Panc1 (cell line): ENCODE measurements at regions not wholly inside any gene's neighbourhood (a gene's known extent, or its start where the extent isn't known, plus 50 kb on each side); places are given as distances from the start of the nearest gene placed in this dataset.

Experiments
- ATAC-seq: fragments of 200-7000 bp; cut with Tn5 transposase; 2 replicates; pipeline ENCODE4 v1.9.1; 2020; ENCODE audit warnings: mild to moderate bottlenecking, moderate library complexity
- BruUV-seq: library from RNA; stranded (reverse); fragments of 400-500 nt; replicated peaks from 2 replicates; lab custom pipeline; 2021; lab: Mats Ljungman, UMichigan
- CTCF ChIA-PET: fragments of 300-600 bp; sonication (Branson Sonifier 250); formaldehyde crosslinking; loops from one replicate; lab custom pipeline; 2022; ENCODE audit warnings: antibody characterized with exemption; lab: Charles Lee
- POLR2A ChIA-PET: fragments of 300-600 bp; sonication (Branson Sonifier 250); formaldehyde crosslinking; loops from one replicate; lab custom pipeline; 2022; ENCODE audit warnings: antibody characterized with exemption; lab: Charles Lee
- DNase-seq: peaks from one replicate; pipeline ENCODE4 v3.0.0-alpha.2; 2010; ENCODE audit warnings: low read depth, low spot score
- H3K27ac ChIP-seq: 2 replicates; pipeline ENCODE4 v1.5.1; 2011; ENCODE audit warnings: mild to moderate bottlenecking, low read length, inconsistent platforms
- H3K27me3 ChIP-seq: fragments of 200-500 bp; sonication (Bioruptor generic); 2 replicates; pipeline ENCODE4 v1.6.0; 2014; ENCODE audit warnings: low read length, inconsistent platforms; ENCODE audit not compliant: control insufficient read depth, insufficient read depth
- H3K36me3 ChIP-seq: fragments of 200-500 bp; sonication (Bioruptor generic); 2 replicates; pipeline ENCODE4 v1.5.1; 2014; ENCODE audit warnings: inconsistent platforms, mild to moderate bottlenecking, low read length, moderate library complexity; ENCODE audit not compliant: control insufficient read depth, insufficient read depth
- H3K4me1 ChIP-seq: 2 replicates; pipeline ENCODE4 v1.5.1; 2011; ENCODE audit warnings: inconsistent platforms, mild to moderate bottlenecking, low read length, moderate library complexity; ENCODE audit not compliant: control insufficient read depth, insufficient read depth
- H3K4me3 ChIP-seq, 2 experiments: 2 replicates each; pipeline ENCODE4 v1.5.1; 2011 to 2012; ENCODE audit warnings: low read depth in 2 of 2, low read length in 2 of 2, mild to moderate bottlenecking in 2 of 2, inconsistent platforms in 1 of 2, moderate library complexity in 1 of 2
- H3K9me3 ChIP-seq: fragments of 200-500 bp; sonication (Bioruptor generic); 2 replicates; pipeline ENCODE4 v1.5.1; 2014; ENCODE audit warnings: low read depth, mild to moderate bottlenecking, inconsistent platforms, low read length, moderate library complexity; ENCODE audit not compliant: control insufficient read depth, insufficient read depth
- POLR2AphosphoS5 ChIP-seq: IDR thresholded peaks from 2 replicates; pipeline ENCODE4 v1.6.1; 2012; ENCODE audit warnings: mild to moderate bottlenecking, low read depth, low read length, moderate library complexity
- SIN3A ChIP-seq: IDR thresholded peaks from 2 replicates; pipeline ENCODE4 v1.6.1; 2012; ENCODE audit warnings: low read depth, mild to moderate bottlenecking, low read length, moderate library complexity, borderline replicate concordance; ENCODE audit not compliant: insufficient read depth
- TCF7L2 ChIP-seq: IDR thresholded peaks from 2 replicates; pipeline ENCODE4 v1.6.1; 2011; ENCODE audit warnings: mild to moderate bottlenecking, low read depth, low read length, inconsistent platforms
- in situ Hi-C: cut with HindIII; loops from 2 replicates; pipeline ENCODE4 v1.10.0; 2016; ENCODE audit warnings: low sequenced_read_pairs, low pct_unique_long_range_greater_than_20kb
- intact Hi-C: fragments of 100-400 bp; cut with micrococcal nuclease; formaldehyde crosslinking; loops from one replicate; pipeline ENCODE4 v1.10.0; 2022; ENCODE audit not compliant: unreplicated experiment
- TF ChIP-seq, protein P1 (sequence below), 2 experiments: IDR thresholded peaks; 2 replicates each; pipeline ENCODE4 v1.6.1; 2011 to 2012; ENCODE audit warnings: low read depth in 2 of 2, control low read depth in 1 of 2, low read length in 1 of 2, mild to moderate bottlenecking in 1 of 2, moderate library complexity in 1 of 2; ENCODE audit not compliant: insufficient read depth in 1 of 2
- TF ChIP-seq, protein P2 (sequence below): fragments of 450-650 bp; IDR thresholded peaks from 2 replicates; pipeline ENCODE4 v1.5.1; 2017; ENCODE audit warnings: mild to moderate bottlenecking

DNA sequence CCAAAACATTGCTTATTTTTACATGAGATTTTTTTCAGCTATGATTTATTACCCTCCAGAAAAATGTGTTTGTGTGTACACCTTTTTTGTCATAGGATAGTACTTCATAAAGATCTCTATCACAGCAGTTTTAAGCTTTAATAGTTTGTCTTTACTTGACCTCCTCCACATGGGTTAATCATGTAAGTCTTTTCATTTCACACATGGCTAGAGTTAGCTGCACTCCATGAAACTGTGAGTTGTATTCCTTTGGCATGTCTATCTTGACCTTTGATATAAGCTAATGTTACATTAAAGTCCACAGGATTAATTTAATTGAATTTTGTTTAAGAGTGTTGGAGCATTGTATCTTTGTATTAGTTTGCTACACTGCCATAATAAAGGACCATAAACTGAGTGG lies 217.1 kb downstream of the OTOL1 start:
- H3K9me3 ChIP-seq: no peaks in the 10 kb centered on the region
- H3K36me3 ChIP-seq: no peaks in the 10 kb centered on the region
- H3K4me1 ChIP-seq: no peaks in the 10 kb centered on the region
- DNase-seq: no peak
- TF ChIP-seq, protein P1, sequence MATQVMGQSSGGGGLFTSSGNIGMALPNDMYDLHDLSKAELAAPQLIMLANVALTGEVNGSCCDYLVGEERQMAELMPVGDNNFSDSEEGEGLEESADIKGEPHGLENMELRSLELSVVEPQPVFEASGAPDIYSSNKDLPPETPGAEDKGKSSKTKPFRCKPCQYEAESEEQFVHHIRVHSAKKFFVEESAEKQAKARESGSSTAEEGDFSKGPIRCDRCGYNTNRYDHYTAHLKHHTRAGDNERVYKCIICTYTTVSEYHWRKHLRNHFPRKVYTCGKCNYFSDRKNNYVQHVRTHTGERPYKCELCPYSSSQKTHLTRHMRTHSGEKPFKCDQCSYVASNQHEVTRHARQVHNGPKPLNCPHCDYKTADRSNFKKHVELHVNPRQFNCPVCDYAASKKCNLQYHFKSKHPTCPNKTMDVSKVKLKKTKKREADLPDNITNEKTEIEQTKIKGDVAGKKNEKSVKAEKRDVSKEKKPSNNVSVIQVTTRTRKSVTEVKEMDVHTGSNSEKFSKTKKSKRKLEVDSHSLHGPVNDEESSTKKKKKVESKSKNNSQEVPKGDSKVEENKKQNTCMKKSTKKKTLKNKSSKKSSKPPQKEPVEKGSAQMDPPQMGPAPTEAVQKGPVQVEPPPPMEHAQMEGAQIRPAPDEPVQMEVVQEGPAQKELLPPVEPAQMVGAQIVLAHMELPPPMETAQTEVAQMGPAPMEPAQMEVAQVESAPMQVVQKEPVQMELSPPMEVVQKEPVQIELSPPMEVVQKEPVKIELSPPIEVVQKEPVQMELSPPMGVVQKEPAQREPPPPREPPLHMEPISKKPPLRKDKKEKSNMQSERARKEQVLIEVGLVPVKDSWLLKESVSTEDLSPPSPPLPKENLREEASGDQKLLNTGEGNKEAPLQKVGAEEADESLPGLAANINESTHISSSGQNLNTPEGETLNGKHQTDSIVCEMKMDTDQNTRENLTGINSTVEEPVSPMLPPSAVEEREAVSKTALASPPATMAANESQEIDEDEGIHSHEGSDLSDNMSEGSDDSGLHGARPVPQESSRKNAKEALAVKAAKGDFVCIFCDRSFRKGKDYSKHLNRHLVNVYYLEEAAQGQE (IDR thresholded peaks at IDR 0.05; ENCODE audit: insufficient read depth in 1 of 2, low read depth in 2 of 2, low read length in 1 of 2): no peak
- TF ChIP-seq SIN3A (no peak), POLR2AphosphoS5 (no peak), TCF7L2 (no peak)
- TF ChIP-seq, protein P2, sequence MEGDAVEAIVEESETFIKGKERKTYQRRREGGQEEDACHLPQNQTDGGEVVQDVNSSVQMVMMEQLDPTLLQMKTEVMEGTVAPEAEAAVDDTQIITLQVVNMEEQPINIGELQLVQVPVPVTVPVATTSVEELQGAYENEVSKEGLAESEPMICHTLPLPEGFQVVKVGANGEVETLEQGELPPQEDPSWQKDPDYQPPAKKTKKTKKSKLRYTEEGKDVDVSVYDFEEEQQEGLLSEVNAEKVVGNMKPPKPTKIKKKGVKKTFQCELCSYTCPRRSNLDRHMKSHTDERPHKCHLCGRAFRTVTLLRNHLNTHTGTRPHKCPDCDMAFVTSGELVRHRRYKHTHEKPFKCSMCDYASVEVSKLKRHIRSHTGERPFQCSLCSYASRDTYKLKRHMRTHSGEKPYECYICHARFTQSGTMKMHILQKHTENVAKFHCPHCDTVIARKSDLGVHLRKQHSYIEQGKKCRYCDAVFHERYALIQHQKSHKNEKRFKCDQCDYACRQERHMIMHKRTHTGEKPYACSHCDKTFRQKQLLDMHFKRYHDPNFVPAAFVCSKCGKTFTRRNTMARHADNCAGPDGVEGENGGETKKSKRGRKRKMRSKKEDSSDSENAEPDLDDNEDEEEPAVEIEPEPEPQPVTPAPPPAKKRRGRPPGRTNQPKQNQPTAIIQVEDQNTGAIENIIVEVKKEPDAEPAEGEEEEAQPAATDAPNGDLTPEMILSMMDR: no peak
- H3K4me3 ChIP-seq: no peak overlapping the region
- H3K27ac ChIP-seq: no peak overlapping the region
- BruUV-seq: no TSS peak
- CTCF ChIA-PET: no interaction called here
- POLR2A ChIA-PET: no interaction called here
- intact Hi-C loops (no loop called here), in situ Hi-C loops (no loop called here)
- no peak for ATAC-seq
- H3K27me3 ChIP-seq: no peaks in the 10 kb centered on the region

DNA sequence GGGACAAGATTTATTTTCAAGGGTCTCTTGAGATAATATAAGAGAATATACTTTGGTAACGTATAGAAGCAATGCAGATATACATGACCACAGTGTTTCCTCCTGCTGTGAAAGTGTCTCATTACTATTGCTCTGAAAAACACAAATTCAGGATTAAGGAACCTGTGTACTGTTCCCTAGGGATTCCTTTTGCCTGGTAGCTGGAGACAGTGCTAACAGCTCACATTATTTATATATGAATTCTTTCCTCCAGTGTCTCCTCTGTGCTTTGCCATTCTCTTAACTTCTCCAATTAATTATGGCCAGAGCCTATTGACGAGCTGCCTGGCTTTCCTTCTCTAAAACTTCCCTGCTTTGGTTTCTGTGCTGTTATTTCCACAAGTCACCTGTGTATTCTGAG lies 235.4 kb downstream of the OTOL1 start:
- ChIA-PET CTCF (no interaction called here), POLR2A (no interaction called here)
- intact Hi-C loops (no loop called here), in situ Hi-C loops (no loop called here)
- Histone ChIP-seq H3K27ac (no peak overlapping the region), H3K27me3 (no peaks in the 10 kb centered on the region), H3K36me3 (no peaks in the 10 kb centered on the region), H3K4me3 (no peak overlapping the region), H3K4me1 (no peaks in the 10 kb centered on the region), H3K9me3 (no peaks in the 10 kb centered on the region)
- ATAC-seq (no peak), DNase-seq (no peak)
- BruUV-seq: no TSS peak
- no peak for TF ChIP-seq SIN3A
- TF ChIP-seq, protein P2: no peak
- no peak for TF ChIP-seq TCF7L2
- TF ChIP-seq, protein P1 (IDR thresholded peaks at IDR 0.05; ENCODE audit: insufficient read depth in 1 of 2, low read depth in 2 of 2, low read length in 1 of 2): no peak
- no peak for TF ChIP-seq POLR2AphosphoS5
